Prostate gland (tissue), 2 donors: ENCODE measurements at regions not wholly inside any gene's neighbourhood (a gene's known extent, or its start where the extent isn't known, plus 50 kb on each side); places are given as distances from the start of the nearest gene placed in this dataset.
"Not testable (repeated sequence)": the region's sequence is repeated elsewhere in the genome, so short reads cannot be mapped to it uniquely, and the experiment has no call there.

Experiments
- DNase-seq: peaks from one replicate; pipeline ENCODE4 v3.0.0-alpha.2; 2019; ENCODE audit warnings: low spot score
- H3K27ac ChIP-seq, 2 donors: fragments of 200-600 bp; sonication (generic); 2 replicates each; pipeline ENCODE4 v1.5.1; 2017 to 2019
- H3K27me3 ChIP-seq: fragments of 200-600 bp; sonication (generic); replicated peaks from 2 replicates; pipeline ENCODE4 v1.5.1; 2019; ENCODE audit not compliant: insufficient read depth
- H3K36me3 ChIP-seq, 2 donors: fragments of 200-600 bp; sonication (generic); 1 replicate in 1 of 2; 2 replicates in 1 of 2; pipeline versions ENCODE4 v1.5.1 to v1.8.1; 2017 to 2019
- H3K4me1 ChIP-seq: fragments of 200-600 bp; sonication (generic); replicated peaks from 2 replicates; pipeline ENCODE4 v1.5.1; 2019
- H3K4me3 ChIP-seq, 2 donors: fragments of 200-600 bp; sonication (generic); 2 replicates each; pipeline ENCODE4 v1.5.1; 2017 to 2019
- H3K9me3 ChIP-seq: fragments of 200-600 bp; sonication (generic); 2 replicates; pipeline ENCODE4 v1.5.1; 2017
- POLR2A ChIP-seq: fragments of 450-650 bp; IDR thresholded peaks from one replicate; pipeline ENCODE4 v1.6.1; 2016; ENCODE audit warnings: antibody characterized with exemption, mild to moderate bottlenecking
- POLR2AphosphoS5 ChIP-seq: sonication (generic); formaldehyde crosslinking; IDR thresholded peaks from one replicate; pipeline ENCODE4 v1.6.1; 2017; ENCODE audit warnings: antibody characterized with exemption
- WGBS: methylation state at CpG from one replicate; pipeline ENCODE4 v1.1.5; 2018; 5-methylcytosine and 5-hydroxymethylcytosine counted together
- intact Hi-C: fragments of 100-400 bp; cut with DNase I; formaldehyde crosslinking; loops from one replicate; pipeline ENCODE4 v1.14.2; 2022
- TF ChIP-seq, protein P1 (sequence below), 4 experiments: fragments of 200-600 bp in 2 of 4; fragments of 450-650 bp in 2 of 4; sonication (generic) in 2 of 4; IDR thresholded peaks; 1 replicate in 3 of 4; 2 replicates in 1 of 4; pipeline ENCODE4 v1.5.1; 2016 to 2019; ENCODE audit warnings: antibody characterized with exemption in 4 of 4, mild to moderate bottlenecking in 2 of 4, moderate library complexity in 2 of 4

DNA sequence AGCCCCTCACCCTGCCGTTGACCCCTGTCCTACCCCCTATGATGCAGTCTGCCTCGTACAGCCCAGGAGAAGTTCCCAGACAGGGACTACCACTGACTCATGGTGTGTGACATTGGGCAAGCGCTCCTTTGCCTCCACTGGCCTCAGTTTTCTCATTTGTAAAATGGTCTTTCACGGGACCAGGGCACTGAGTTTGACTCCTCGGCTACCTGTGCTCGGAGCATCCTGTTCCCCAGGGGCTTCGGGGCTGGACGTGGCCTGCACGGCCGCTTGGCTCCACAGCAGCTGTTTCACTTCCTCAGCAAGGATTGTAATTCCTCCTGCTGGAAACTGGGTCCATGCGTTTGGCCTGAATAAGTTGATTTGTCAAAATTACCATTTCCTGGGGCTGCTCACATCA, 277.3 kb downstream of the MATN1 start:
- H3K4me1 ChIP-seq: no peaks in the 10 kb centered on the region
- no peak overlapping the region for H3K4me3 ChIP-seq
- H3K36me3 ChIP-seq: no peaks in the 10 kb centered on the region
- DNase-seq: no peak
- no peak for TF ChIP-seq POLR2AphosphoS5
- TF ChIP-seq POLR2A: no peak
- TF ChIP-seq, protein P1, sequence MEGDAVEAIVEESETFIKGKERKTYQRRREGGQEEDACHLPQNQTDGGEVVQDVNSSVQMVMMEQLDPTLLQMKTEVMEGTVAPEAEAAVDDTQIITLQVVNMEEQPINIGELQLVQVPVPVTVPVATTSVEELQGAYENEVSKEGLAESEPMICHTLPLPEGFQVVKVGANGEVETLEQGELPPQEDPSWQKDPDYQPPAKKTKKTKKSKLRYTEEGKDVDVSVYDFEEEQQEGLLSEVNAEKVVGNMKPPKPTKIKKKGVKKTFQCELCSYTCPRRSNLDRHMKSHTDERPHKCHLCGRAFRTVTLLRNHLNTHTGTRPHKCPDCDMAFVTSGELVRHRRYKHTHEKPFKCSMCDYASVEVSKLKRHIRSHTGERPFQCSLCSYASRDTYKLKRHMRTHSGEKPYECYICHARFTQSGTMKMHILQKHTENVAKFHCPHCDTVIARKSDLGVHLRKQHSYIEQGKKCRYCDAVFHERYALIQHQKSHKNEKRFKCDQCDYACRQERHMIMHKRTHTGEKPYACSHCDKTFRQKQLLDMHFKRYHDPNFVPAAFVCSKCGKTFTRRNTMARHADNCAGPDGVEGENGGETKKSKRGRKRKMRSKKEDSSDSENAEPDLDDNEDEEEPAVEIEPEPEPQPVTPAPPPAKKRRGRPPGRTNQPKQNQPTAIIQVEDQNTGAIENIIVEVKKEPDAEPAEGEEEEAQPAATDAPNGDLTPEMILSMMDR (IDR thresholded peaks at IDR 0.05): no peak
- WGBS: 72% methylated on average over 11 of the region's 11 CpGs
- intact Hi-C loops: no loop called here
- H3K9me3 ChIP-seq: no peaks in the 10 kb centered on the region
- no peaks in the 10 kb centered on the region for H3K27me3 ChIP-seq
- H3K27ac ChIP-seq: no peak overlapping the region

DNA sequence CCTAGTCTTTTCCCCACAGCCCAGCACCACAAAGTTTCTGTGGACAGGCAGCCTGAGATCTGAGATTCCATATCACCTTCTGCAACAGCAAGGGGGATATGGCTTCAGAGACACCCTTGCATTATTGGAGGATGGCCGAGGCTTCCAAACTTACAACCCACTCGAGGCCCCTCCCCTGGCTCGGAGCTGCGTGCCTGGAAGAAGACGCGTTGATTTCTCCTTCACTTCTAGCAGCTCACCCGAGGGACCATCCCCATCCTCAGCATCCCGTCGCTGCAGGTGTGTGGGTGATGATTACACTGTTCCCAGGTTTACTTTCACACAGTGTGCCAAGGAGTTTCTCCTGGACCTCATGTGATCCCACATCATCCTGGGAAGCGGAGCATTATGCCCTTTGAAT, 277.9 kb downstream of the MATN1 start:
- Histone ChIP-seq H3K36me3 (no peaks in the 10 kb centered on the region), H3K4me1 (no peaks in the 10 kb centered on the region), H3K9me3 (no peaks in the 10 kb centered on the region), H3K27ac (no peak overlapping the region), H3K27me3 (no peaks in the 10 kb centered on the region), H3K4me3 (no peak overlapping the region)
- WGBS: 62% methylated on average over 10 of the region's 10 CpGs
- intact Hi-C loops: no loop called here
- no peak for DNase-seq
- TF ChIP-seq POLR2A (no peak), POLR2AphosphoS5 (no peak)
- TF ChIP-seq, protein P1 (IDR thresholded peaks at IDR 0.05): no peak

DNA sequence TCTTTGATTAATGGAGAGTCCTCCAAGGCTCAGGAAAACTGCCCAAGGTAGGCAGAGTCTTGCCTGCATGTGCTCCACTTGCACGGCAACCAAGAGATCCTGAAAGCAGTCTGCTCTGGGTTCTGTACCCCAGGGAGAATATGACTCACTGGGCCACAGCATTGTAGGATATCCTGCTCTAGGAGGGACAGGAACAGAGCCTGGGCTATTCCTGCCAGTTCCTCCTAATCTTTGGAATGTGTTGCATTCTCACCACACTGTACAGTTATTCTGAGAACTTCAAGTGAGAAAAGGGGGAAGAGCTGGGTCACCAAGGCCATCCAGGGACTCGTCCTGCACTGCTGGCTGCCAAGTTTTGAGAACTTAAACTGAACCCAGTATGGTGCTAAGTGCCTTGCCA, 278.5 kb downstream of the MATN1 start:
- DNase-seq: no peak
- no peaks in the 10 kb centered on the region for H3K9me3 ChIP-seq
- H3K4me3 ChIP-seq: no peak overlapping the region
- H3K36me3 ChIP-seq: no peaks in the 10 kb centered on the region
- 55% methylated on average over 2 of the region's 2 CpGs for WGBS
- intact Hi-C loops: no loop called here
- H3K4me1 ChIP-seq: no peaks in the 10 kb centered on the region
- no peak for TF ChIP-seq POLR2AphosphoS5
- no peak for TF ChIP-seq POLR2A
- TF ChIP-seq, protein P1 (IDR thresholded peaks at IDR 0.05): no peak
- no peak overlapping the region for H3K27ac ChIP-seq
- H3K27me3 ChIP-seq: no peaks in the 10 kb centered on the region

DNA sequence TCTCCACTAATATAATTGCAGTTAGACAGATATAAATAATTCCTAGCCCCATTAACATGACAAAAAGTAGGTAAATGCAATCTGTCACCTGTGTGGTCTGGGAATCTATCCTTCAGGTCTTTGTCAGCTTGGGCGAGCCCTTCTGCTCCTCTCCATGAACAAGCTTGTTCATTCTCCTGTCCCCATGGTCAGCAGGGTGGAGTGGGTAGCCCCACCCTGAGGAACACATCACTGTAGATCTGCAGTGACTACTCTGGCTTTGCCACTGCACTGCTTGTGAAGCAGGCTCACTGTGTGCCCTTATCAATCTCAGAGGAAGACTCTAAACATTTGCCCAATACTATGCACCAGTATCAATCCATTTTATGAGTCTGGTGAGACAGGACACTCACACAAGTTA, 279.0 kb downstream of the MATN1 start:
- no peak for DNase-seq
- no peaks in the 10 kb centered on the region for H3K9me3 ChIP-seq
- 48% methylated on average over 1 of the region's 1 CpG for WGBS
- H3K27me3 ChIP-seq: no peaks in the 10 kb centered on the region
- no peaks in the 10 kb centered on the region for H3K36me3 ChIP-seq
- intact Hi-C loops: no loop called here
- TF ChIP-seq, protein P1 (IDR thresholded peaks at IDR 0.05): no peak
- TF ChIP-seq POLR2AphosphoS5 (no peak), POLR2A (no peak)
- no peak overlapping the region for H3K4me3 ChIP-seq
- H3K27ac ChIP-seq: no peak overlapping the region
- no peaks in the 10 kb centered on the region for H3K4me1 ChIP-seq

DNA sequence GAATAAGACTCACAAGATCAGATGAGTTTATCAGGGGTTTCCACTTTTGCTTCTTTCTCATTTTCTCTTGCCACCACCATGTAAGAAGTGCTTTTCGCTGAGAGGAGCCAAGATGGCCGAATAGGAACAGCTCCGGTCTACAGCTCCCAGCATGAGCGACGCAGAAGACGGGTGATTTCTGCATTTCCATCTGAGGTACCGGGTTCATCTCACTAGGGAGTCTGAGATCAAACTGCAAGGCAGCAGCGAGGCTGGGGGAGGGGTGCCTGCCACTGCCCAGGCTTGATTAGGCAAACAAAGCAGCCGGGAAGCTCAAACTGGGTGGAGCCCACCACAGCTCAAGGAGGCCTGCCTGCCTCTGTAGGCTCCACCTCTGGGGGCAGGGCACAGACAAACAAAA, 285.1 kb downstream of the MATN1 start:
- H3K27ac ChIP-seq, intact Hi-C loops, H3K4me3 ChIP-seq, H3K36me3 ChIP-seq, H3K27me3 ChIP-seq, H3K4me1 ChIP-seq, H3K9me3 ChIP-seq, DNase-seq: not testable (repeated sequence)
- WGBS: 64% methylated on average over 9 of the region's 9 CpGs
